ENCODE measurements at regions not wholly inside any gene's neighbourhood (a gene's known extent, or its start where the extent isn't known, plus 50 kb on each side); places are given as distances from the start of the nearest gene placed in this dataset.

DNA sequence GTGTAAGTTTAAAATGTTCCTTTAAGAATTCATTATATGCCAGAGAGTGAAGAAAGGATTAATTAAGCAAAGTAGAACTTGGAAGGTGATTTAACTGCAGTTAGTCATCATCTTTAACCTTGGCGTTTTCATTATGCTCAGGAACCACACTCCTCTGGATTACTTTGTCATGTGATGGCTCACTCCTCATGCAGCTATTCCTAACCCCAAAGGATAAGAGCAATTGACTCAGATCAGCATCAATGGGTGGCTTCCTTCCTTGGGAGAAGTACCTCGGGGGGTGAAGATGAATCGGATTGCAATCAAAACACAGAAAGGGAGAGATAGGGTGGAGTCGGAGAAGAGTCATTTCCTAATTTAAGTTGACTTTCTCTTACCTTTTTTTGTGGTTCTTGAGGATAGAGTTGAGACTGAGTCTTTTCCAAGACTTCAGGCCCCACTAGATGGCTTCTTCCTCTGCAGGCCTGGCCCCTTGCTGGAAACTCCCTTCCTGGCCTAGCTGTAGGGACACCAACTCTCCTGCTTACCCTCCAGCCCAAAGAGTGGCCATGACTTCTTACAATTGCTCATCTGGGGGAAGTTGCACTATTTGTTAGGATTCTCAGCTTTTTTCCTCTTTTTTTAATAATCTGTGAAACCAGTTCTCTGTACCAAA lies 238.6 kb upstream of the DDHD1 start:
- no peaks in the 10 kb centered on the region for H4K20me1 ChIP-seq (ENCODE audit: control insufficient read depth, insufficient read depth, insufficient read length)
- H3K4me2 ChIP-seq (ENCODE audit: insufficient read depth, insufficient read length, low read length), result no peak overlapping the region
- no peak overlapping the region for H3T11ph ChIP-seq (ENCODE audit: low read length)
- peaks cover 16 to 24% of the 10 kb centered on the region in 2 experiments for H3K9me3 Mint-ChIP-seq
- DNase-seq, result no peak
- H2BK120ac ChIP-seq (ENCODE audit: low read depth, low read length, poor library complexity, severe bottlenecking), result no peak overlapping the region
- H3K56ac ChIP-seq (ENCODE audit: insufficient read length, low read depth, low read length), result no peak overlapping the region
- H2AFZ ChIP-seq (ENCODE audit: low read length), result no peak overlapping the region
- H4K8ac ChIP-seq (replicated peaks; ENCODE audit: insufficient read length, low read depth, low read length), result no peak overlapping the region
- H3K23ac ChIP-seq (ENCODE audit: insufficient read length, low read depth, low read length), result no peak overlapping the region
- H3K79me1 ChIP-seq (ENCODE audit: insufficient read depth, low read depth, low read length, poor library complexity, severe bottlenecking), result no peaks in the 10 kb centered on the region
- H2BK20ac ChIP-seq (ENCODE audit: low read depth, low read length, poor library complexity, severe bottlenecking), result no peak overlapping the region
- H2BK12ac ChIP-seq (ENCODE audit: insufficient read length, low read depth, low read length), result no peak overlapping the region
- H3K9ac ChIP-seq (ENCODE audit: extremely low read depth, insufficient read length, low read length), result no peak overlapping the region
- H2BK5ac ChIP-seq (ENCODE audit: insufficient read length, low read length), result no peak overlapping the region
- H3K4me1 ChIP-seq (ENCODE audit: insufficient read depth, low read length), result no peaks in the 10 kb centered on the region
- H2BK15ac ChIP-seq (ENCODE audit: low read depth, low read length), result no peak overlapping the region
- no CpG with 5 or more reads among the region's 4 CpGs for WGBS (ENCODE audit: extremely low coverage, insufficient read length, low lambda C conversion rate)
- TF ChIP-seq, protein P1, sequence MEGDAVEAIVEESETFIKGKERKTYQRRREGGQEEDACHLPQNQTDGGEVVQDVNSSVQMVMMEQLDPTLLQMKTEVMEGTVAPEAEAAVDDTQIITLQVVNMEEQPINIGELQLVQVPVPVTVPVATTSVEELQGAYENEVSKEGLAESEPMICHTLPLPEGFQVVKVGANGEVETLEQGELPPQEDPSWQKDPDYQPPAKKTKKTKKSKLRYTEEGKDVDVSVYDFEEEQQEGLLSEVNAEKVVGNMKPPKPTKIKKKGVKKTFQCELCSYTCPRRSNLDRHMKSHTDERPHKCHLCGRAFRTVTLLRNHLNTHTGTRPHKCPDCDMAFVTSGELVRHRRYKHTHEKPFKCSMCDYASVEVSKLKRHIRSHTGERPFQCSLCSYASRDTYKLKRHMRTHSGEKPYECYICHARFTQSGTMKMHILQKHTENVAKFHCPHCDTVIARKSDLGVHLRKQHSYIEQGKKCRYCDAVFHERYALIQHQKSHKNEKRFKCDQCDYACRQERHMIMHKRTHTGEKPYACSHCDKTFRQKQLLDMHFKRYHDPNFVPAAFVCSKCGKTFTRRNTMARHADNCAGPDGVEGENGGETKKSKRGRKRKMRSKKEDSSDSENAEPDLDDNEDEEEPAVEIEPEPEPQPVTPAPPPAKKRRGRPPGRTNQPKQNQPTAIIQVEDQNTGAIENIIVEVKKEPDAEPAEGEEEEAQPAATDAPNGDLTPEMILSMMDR (conservative IDR thresholded peaks at IDR 0.05), result no peak
- H3K4me3 Mint-ChIP-seq, result no peak overlapping the region
- no peak overlapping the region for H3K14ac ChIP-seq (ENCODE audit: insufficient read depth, low read length)
- no peak overlapping the region for H2AK5ac ChIP-seq (ENCODE audit: insufficient read length, low read length)
- H4K91ac ChIP-seq (ENCODE audit: insufficient read length, low read depth, low read length), result no peak overlapping the region
- H3K27ac Mint-ChIP-seq, result no peak overlapping the region; a peak in 1 of 7 replicates
- H3K27me3 Mint-ChIP-seq (ENCODE audit: low read depth), result no peaks in the 10 kb centered on the region
- no peaks in the 10 kb centered on the region for H3K23me2 ChIP-seq (ENCODE audit: insufficient read length, low read depth, low read length, poor library complexity, severe bottlenecking)
- H3K27ac ChIP-seq (ENCODE audit: insufficient read length, low read depth, low read length), result no peak overlapping the region
- H3K79me2 ChIP-seq (ENCODE audit: insufficient read depth, low read length), result no peaks in the 10 kb centered on the region
- H3K4me1 Mint-ChIP-seq, result peaks cover 6 to 7% of the 10 kb centered on the region in 2 experiments
- H3K27me3 ChIP-seq (ENCODE audit: insufficient read depth, low read length), result no peaks in the 10 kb centered on the region
- peaks cover 7% of the 10 kb centered on the region for H3K9me3 ChIP-seq (ENCODE audit: control insufficient read depth, low read depth, low read length)
- H3K4ac ChIP-seq (ENCODE audit: low read depth, low read length), result no peak overlapping the region
- no peak overlapping the region for H4K5ac ChIP-seq (ENCODE audit: insufficient read length, low read depth, low read length)
- peaks cover 13 to 18% (median 15%) of the 10 kb centered on the region in 3 experiments for H3K36me3 Mint-ChIP-seq (ENCODE audit: insufficient read depth in 1 of 3, low read depth in 3 of 3)
- no peak overlapping the region for H3K18ac ChIP-seq (ENCODE audit: insufficient read length, low read depth, low read length)
